ENCODE measurements at regions not wholly inside any gene's neighbourhood (a gene's known extent, or its start where the extent isn't known, plus 50 kb on each side); places are given as distances from the start of the nearest gene placed in this dataset.

DNA sequence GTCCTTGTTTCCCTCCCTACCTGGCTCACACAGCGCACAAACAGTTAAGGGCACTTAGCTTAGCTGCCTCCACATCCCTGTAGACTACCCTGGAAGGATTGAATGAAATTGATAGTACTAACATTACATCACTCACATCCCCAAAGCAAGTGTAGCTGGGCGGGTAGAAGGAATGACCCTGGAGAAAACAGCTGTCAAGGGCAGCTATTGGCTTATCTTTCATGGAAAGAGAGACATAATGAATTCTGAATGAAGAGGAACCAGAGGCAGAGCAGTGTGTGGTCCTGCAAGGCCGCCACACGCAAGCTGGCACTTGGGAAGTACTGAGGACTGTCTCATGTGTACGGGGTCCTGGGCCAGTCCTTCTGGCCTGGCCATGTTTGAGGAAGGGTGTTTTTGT is 369.6 kb upstream of the RGMA start:
- DNase-seq (ENCODE audit: extremely low read depth, low read depth), result no peak
- TF ChIP-seq, protein P1, sequence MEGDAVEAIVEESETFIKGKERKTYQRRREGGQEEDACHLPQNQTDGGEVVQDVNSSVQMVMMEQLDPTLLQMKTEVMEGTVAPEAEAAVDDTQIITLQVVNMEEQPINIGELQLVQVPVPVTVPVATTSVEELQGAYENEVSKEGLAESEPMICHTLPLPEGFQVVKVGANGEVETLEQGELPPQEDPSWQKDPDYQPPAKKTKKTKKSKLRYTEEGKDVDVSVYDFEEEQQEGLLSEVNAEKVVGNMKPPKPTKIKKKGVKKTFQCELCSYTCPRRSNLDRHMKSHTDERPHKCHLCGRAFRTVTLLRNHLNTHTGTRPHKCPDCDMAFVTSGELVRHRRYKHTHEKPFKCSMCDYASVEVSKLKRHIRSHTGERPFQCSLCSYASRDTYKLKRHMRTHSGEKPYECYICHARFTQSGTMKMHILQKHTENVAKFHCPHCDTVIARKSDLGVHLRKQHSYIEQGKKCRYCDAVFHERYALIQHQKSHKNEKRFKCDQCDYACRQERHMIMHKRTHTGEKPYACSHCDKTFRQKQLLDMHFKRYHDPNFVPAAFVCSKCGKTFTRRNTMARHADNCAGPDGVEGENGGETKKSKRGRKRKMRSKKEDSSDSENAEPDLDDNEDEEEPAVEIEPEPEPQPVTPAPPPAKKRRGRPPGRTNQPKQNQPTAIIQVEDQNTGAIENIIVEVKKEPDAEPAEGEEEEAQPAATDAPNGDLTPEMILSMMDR (IDR thresholded peaks at IDR 0.05; ENCODE audit: low read depth, low read length), result no peak

DNA sequence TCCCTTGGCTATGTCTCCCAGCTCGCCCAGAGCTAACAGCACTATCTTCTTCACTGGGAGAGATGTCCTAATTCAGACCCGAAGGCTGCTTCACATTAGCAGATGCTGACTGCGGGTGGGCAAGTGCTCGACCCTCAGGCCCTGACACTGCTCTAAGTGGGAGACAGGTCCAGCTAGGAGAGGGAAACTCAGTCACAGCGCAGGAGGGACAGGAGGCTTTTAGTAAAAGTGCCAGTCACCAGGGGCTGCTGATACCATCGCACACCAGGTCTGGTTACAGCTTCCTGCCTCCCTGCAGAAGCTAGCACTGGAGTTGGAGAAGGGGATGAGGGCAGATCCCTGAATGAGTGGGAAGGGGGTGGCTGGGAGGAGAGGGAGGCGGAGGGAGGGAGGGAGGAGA is 365.8 kb upstream of the RGMA start:
- TF ChIP-seq, protein P1 (IDR thresholded peaks at IDR 0.05; ENCODE audit: low read depth, low read length), result no peak
- no peak for DNase-seq (ENCODE audit: extremely low read depth, low read depth)

DNA sequence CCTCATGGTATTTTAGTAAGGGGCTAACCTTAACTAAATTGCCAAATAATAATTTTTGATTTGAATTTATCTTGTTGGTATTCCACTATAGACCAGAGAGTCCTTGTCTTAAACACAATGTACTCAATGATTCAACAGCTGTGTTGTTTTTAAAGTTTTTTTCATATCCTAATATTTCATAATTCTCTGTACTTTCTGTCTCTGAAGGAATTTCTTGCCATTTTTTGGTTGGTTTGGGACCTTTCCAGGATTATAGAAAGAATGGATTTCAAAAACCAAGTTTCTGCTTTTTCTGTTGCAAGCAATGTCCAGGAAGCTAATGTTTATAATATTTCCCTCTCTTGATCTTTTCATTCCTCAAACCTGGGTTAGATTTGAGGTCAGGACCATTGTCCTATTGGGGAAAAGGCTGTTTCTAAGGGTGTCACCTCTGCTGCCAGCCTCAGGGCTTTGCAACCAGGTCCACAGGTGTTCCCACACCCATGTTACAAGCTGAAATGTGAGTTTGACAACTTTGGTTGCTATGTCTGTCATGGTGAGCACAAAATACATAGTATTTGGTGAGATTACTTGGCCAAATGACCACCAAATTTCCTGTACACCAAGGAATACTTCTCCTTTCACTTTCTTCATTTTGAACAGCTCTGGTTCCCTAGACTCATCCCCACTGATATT is 363.7 kb upstream of the RGMA start:
- DNase-seq (ENCODE audit: extremely low read depth, low read depth), result no peak
- TF ChIP-seq, protein P1 (IDR thresholded peaks at IDR 0.05; ENCODE audit: low read depth, low read length), result no peak

DNA sequence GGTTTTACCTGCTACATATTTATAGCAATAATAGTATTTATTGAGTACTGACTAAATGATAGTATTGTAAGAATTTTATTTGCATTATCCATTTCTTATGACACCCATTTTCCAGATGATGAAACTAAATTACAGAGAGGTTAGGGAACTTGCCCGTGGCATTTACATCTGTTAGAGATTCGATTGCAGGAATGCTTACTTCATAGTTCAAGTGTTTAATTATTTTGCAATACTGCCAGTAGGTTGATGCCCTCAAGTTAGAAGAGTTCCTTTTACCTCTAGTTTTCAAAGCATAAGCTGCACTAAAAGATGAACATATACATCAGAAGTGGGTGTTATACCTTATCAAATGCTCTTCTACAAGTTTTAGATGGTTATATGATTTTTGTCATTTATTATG is 362.8 kb upstream of the RGMA start:
- DNase-seq (ENCODE audit: extremely low read depth, low read depth), result no peak
- TF ChIP-seq, protein P1 (IDR thresholded peaks at IDR 0.05; ENCODE audit: low read depth, low read length), result no peak

DNA sequence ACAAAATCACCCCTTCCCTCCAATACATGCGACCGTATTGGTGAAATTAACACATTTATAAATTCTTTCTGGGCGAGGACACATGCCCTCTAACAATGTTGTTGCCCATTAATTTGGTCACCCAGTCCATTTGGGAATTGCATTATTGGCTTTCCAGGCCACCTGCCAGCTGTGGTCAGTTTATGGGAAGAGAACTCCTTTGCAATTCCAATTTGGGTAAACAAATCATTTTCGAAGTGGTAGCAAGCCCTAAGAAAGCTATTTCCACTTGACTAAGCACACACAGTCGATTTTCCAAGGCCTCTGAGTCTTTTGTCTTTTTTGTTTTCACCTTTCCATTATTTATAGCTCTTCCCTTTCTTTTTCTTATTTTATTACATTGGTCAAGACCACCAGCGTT is 362.3 kb upstream of the RGMA start:
- TF ChIP-seq, protein P1 (IDR thresholded peaks at IDR 0.05; ENCODE audit: low read depth, low read length), result no peak
- no peak for DNase-seq (ENCODE audit: extremely low read depth, low read depth)

DNA sequence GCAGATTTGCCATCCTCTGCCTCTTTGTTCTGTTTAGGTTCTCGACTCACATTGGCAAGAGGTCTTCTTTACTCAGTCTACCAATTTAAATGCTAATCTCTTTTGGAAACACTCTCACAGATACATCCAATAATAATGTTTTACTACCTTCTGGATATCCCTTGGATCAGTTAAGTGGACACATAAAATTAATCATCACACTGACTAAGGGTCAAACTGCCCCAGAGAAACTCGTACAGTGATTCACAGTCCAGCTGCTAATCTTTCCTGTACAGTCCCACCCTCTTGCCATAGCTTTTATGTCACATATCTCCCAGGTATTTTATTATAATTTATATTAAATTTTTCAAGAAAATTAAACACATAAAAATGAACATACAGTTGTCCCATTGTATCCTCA is 360.8 kb upstream of the RGMA start:
- TF ChIP-seq, protein P1 (IDR thresholded peaks at IDR 0.05; ENCODE audit: low read depth, low read length), result no peak
- DNase-seq (ENCODE audit: extremely low read depth, low read depth), result no peak

DNA sequence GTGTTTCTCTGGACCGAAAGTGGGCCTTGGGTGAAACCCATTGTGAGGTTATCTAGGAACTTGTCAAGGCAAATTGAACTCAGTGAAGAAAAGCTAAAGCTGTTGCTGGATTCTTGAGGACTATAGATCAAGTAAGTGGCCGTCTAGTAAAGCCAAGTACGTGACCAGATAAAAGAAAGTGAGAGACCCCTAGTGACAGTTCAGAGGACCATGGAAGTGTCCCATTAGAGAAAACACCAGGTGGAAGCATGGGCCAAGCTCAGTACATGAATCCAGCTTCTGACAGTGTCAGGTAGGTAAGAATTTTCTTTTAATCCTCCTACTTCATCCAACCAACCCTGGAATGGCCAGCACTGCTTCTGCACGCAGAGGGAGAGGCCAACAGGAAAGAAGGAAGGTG is 349.3 kb upstream of the RGMA start:
- no peak for DNase-seq (ENCODE audit: extremely low read depth, low read depth)
- TF ChIP-seq, protein P1 (IDR thresholded peaks at IDR 0.05; ENCODE audit: low read depth, low read length), result no peak

Data from AG09319 (cell line).